ENCODE measurements at regions not wholly inside any gene's neighbourhood (a gene's known extent, or its start where the extent isn't known, plus 50 kb on each side); places are given as distances from the start of the nearest gene placed in this dataset.
"Not testable (repeated sequence)": the region's sequence is repeated elsewhere in the genome, so short reads cannot be mapped to it uniquely, and the experiment has no call there.

- not testable (repeated sequence) for DNase-seq
Observed at GRCh38 chr20:30405061-30405460, 852.4 kb upstream of the DEFB115 start.

- DNase-seq, result not testable (repeated sequence)
Observed at GRCh38 chr20:30405585-30405984, 851.9 kb upstream of the DEFB115 start.

GRCh38 chr20:30406370-30406769 is 851.1 kb upstream of the DEFB115 start:
- not testable (repeated sequence) for DNase-seq

GRCh38 chr20:30412972-30413371 is 844.5 kb upstream of the DEFB115 start:
- DNase-seq, result no peak

GRCh38 chr20:30417387-30417786 is 840.1 kb upstream of the DEFB115 start:
- not testable (repeated sequence) for DNase-seq

GRCh38 chr20:30418378-30418777 is 839.1 kb upstream of the DEFB115 start:
- DNase-seq, result not testable (repeated sequence)

GRCh38 chr20:30419466-30419865 is 838.0 kb upstream of the DEFB115 start:
- no peak for DNase-seq

GRCh38 chr20:30419871-30420420 is 837.5 kb upstream of the DEFB115 start:
- DNase-seq, result not testable (repeated sequence)

All from NCI-H1048 (cell line).